GM23338 (cell line): ENCODE measurements at regions not wholly inside any gene's neighbourhood (a gene's known extent, or its start where the extent isn't known, plus 50 kb on each side); places are given as distances from the start of the nearest gene placed in this dataset.

Experiments used
- ATAC-seq: fragments of 200-7000 bp; cut with Tn5 transposase; 3 replicates; pipeline ENCODE4 v1.9.1; 2020
- DNase-seq: peaks from one replicate; pipeline ENCODE4 v3.0.0-alpha.2; 2015; ENCODE audit warnings: low spot score
- H2AFZ ChIP-seq: fragments of 200-600 bp; sonication (generic); 2 replicates; pipeline ENCODE4 v1.8.0; 2016; ENCODE audit warnings: antibody characterized with exemption, mild to moderate bottlenecking, moderate library complexity
- H3F3A ChIP-seq: fragments of 200-600 bp; sonication (generic); replicated peaks from 2 replicates; pipeline ENCODE4 v1.8.0; 2017; ENCODE audit warnings: antibody characterized with exemption, mixed run types, low read depth
- H3K27ac ChIP-seq: fragments of 200-600 bp; sonication (generic); 2 replicates; pipeline ENCODE4 v1.6.1; 2016; ENCODE audit warnings: low read depth
- H3K27me3 ChIP-seq: fragments of 200-600 bp; sonication (generic); 2 replicates; pipeline ENCODE4 v1.8.0; 2016; ENCODE audit warnings: mild to moderate bottlenecking, mixed run types, moderate library complexity; ENCODE audit not compliant: insufficient read depth
- H3K36me3 ChIP-seq: fragments of 200-600 bp; sonication (generic); 2 replicates; pipeline ENCODE4 v1.8.0; 2016; ENCODE audit warnings: mild to moderate bottlenecking; ENCODE audit not compliant: insufficient read depth
- H3K4me1 ChIP-seq: fragments of 200-600 bp; sonication (generic); 2 replicates; pipeline ENCODE4 v1.8.0; 2016; ENCODE audit warnings: mild to moderate bottlenecking, moderate library complexity; ENCODE audit not compliant: insufficient read depth
- H3K4me2 ChIP-seq: fragments of 200-600 bp; sonication (generic); 2 replicates; pipeline ENCODE4 v1.7.1; 2017; ENCODE audit warnings: mixed run types
- H3K4me3 ChIP-seq: fragments of 200-600 bp; sonication (generic); 2 replicates; pipeline ENCODE4 v1.6.1; 2016; ENCODE audit warnings: mixed run types
- H3K79me2 ChIP-seq: fragments of 200-600 bp; sonication (generic); replicated peaks from 2 replicates; pipeline ENCODE4 v1.8.0; 2017; ENCODE audit warnings: mild to moderate bottlenecking; ENCODE audit not compliant: insufficient read depth
- H3K9me2 ChIP-seq: fragments of 200-600 bp; sonication (generic); 2 replicates; pipeline ENCODE4 v1.8.0; 2017; ENCODE audit not compliant: insufficient read depth
- H4K20me1 ChIP-seq: fragments of 200-600 bp; sonication (generic); replicated peaks from 2 replicates; pipeline ENCODE4 v1.8.0; 2017; ENCODE audit warnings: mild to moderate bottlenecking; ENCODE audit not compliant: insufficient read depth
- H3K27ac Mint-ChIP-seq: 2 replicates; pipeline ENCODE4 v1.8.0; 2020; ENCODE audit warnings: inconsistent platforms, mild to moderate bottlenecking, moderate library complexity, mixed read lengths
- H3K27me3 Mint-ChIP-seq: 3 replicates; pipeline ENCODE4 v1.8.0; 2022; ENCODE audit warnings: low read depth, mild to moderate bottlenecking, moderate library complexity, mixed read lengths, inconsistent platforms; ENCODE audit not compliant: insufficient read depth, poor library complexity
- H3K36me3 Mint-ChIP-seq: 3 replicates; pipeline ENCODE4 v1.8.0; 2021; ENCODE audit warnings: low read depth, mild to moderate bottlenecking, inconsistent platforms, moderate library complexity, mixed read lengths
- H3K4me1 Mint-ChIP-seq: 3 replicates; pipeline ENCODE4 v1.8.0; 2020; ENCODE audit warnings: mild to moderate bottlenecking, inconsistent platforms, mixed read lengths
- H3K4me3 Mint-ChIP-seq: 3 replicates; pipeline ENCODE4 v1.8.0; 2021; ENCODE audit warnings: moderate library complexity, mild to moderate bottlenecking, inconsistent platforms, mixed read lengths
- H3K9me3 Mint-ChIP-seq: 3 replicates; pipeline ENCODE4 v1.8.0; 2020; ENCODE audit warnings: moderate library complexity, mild to moderate bottlenecking, inconsistent platforms, mixed read lengths
- EZH2 ChIP-seq: fragments of 200-600 bp; sonication (generic); IDR thresholded peaks from one replicate; pipeline ENCODE4 v1.8.0; 2017; ENCODE audit warnings: antibody characterized with exemption, mild to moderate bottlenecking, low read depth; ENCODE audit not compliant: unreplicated experiment
- EZH2phosphoT487 ChIP-seq: fragments of 200-600 bp; sonication (generic); IDR thresholded peaks from one replicate; pipeline ENCODE4 v1.8.1; 2018; ENCODE audit warnings: antibody characterized with exemption; ENCODE audit not compliant: unreplicated experiment
- JUNB ChIP-seq: IDR thresholded peaks from one replicate; pipeline ENCODE4 v1.6.1; 2016; ENCODE audit warnings: antibody characterized with exemption; ENCODE audit not compliant: unreplicated experiment
- REST ChIP-seq: IDR thresholded peaks from one replicate; pipeline ENCODE4 v1.6.1; 2018; ENCODE audit warnings: antibody characterized with exemption; ENCODE audit not compliant: unreplicated experiment
- STAT1 ChIP-seq: IDR thresholded peaks from one replicate; pipeline ENCODE4 v1.6.1; 2016; ENCODE audit warnings: antibody characterized with exemption; ENCODE audit not compliant: unreplicated experiment
- ZNF114 ChIP-seq: fragments of 250-450 bp; sonication (Bioruptor Pico); IDR thresholded peaks from 2 replicates; pipeline ENCODE4 v1.5.0; 2020; ENCODE audit warnings: mild to moderate bottlenecking, moderate library complexity
- TF ChIP-seq, protein P1 (sequence below): fragments of 250-450 bp; sonication (Bioruptor Pico); IDR thresholded peaks from 2 replicates; pipeline ENCODE4 v1.5.0; 2020; ENCODE audit warnings: mild to moderate bottlenecking, moderate library complexity

DNA sequence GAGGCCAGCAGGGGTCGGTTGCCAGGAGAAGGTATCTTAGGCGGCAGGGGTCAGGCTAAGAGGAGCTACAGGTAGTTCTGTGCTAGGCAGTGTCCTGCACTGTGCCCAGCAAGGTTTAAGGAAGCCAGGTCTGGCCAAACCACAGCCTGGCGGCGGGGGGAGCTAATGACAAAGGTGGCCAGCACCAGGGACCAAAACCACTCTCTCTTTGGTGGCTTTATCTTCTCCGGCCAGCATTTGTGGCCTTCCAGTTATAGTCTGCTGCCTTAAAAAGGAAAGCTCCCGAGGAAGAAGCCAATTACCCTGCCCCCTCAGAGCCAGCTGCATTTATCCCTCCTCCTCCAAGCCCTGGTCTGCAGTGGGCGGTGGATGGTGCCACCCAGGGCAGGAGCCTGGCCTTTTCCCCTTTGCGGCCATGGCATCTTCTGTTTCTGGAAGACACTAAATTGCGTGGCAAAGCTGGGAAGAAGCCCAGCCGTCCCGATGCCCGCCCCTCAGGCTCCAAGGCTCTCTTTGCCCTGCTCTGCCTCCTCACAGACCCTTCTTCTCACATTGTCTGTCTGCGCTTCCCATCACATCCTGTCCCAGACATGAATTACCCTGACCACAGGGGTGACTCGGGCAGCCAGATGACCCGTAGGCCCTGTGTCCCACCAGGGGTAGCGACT, 94.6 kb downstream of the EN1 start:
- Mint-ChIP-seq H3K27ac (no peak overlapping the region), H3K4me1 (peaks cover 15% of the 10 kb centered on the region; the same call in 2 of the 3 replicates), H3K9me3 (no peaks in the 10 kb centered on the region), H3K36me3 (no peaks in the 10 kb centered on the region), H3K4me3 (no peak overlapping the region), H3K27me3 (peaks cover 8% of the 10 kb centered on the region)
- H3K36me3 ChIP-seq, result no peaks in the 10 kb centered on the region
- H4K20me1 ChIP-seq, result no peaks in the 10 kb centered on the region
- H3K4me2 ChIP-seq, result no peak overlapping the region
- H3K4me1 ChIP-seq, result peaks cover 28% of the 10 kb centered on the region
- no peaks in the 10 kb centered on the region for H3F3A ChIP-seq
- DNase-seq (no peak), ATAC-seq (no peak)
- TF ChIP-seq EZH2phosphoT487 (no peak), EZH2 (no peak), STAT1 (no peak), ZNF114 (no peak), REST (no peak), JUNB (no peak)
- TF ChIP-seq, protein P1, sequence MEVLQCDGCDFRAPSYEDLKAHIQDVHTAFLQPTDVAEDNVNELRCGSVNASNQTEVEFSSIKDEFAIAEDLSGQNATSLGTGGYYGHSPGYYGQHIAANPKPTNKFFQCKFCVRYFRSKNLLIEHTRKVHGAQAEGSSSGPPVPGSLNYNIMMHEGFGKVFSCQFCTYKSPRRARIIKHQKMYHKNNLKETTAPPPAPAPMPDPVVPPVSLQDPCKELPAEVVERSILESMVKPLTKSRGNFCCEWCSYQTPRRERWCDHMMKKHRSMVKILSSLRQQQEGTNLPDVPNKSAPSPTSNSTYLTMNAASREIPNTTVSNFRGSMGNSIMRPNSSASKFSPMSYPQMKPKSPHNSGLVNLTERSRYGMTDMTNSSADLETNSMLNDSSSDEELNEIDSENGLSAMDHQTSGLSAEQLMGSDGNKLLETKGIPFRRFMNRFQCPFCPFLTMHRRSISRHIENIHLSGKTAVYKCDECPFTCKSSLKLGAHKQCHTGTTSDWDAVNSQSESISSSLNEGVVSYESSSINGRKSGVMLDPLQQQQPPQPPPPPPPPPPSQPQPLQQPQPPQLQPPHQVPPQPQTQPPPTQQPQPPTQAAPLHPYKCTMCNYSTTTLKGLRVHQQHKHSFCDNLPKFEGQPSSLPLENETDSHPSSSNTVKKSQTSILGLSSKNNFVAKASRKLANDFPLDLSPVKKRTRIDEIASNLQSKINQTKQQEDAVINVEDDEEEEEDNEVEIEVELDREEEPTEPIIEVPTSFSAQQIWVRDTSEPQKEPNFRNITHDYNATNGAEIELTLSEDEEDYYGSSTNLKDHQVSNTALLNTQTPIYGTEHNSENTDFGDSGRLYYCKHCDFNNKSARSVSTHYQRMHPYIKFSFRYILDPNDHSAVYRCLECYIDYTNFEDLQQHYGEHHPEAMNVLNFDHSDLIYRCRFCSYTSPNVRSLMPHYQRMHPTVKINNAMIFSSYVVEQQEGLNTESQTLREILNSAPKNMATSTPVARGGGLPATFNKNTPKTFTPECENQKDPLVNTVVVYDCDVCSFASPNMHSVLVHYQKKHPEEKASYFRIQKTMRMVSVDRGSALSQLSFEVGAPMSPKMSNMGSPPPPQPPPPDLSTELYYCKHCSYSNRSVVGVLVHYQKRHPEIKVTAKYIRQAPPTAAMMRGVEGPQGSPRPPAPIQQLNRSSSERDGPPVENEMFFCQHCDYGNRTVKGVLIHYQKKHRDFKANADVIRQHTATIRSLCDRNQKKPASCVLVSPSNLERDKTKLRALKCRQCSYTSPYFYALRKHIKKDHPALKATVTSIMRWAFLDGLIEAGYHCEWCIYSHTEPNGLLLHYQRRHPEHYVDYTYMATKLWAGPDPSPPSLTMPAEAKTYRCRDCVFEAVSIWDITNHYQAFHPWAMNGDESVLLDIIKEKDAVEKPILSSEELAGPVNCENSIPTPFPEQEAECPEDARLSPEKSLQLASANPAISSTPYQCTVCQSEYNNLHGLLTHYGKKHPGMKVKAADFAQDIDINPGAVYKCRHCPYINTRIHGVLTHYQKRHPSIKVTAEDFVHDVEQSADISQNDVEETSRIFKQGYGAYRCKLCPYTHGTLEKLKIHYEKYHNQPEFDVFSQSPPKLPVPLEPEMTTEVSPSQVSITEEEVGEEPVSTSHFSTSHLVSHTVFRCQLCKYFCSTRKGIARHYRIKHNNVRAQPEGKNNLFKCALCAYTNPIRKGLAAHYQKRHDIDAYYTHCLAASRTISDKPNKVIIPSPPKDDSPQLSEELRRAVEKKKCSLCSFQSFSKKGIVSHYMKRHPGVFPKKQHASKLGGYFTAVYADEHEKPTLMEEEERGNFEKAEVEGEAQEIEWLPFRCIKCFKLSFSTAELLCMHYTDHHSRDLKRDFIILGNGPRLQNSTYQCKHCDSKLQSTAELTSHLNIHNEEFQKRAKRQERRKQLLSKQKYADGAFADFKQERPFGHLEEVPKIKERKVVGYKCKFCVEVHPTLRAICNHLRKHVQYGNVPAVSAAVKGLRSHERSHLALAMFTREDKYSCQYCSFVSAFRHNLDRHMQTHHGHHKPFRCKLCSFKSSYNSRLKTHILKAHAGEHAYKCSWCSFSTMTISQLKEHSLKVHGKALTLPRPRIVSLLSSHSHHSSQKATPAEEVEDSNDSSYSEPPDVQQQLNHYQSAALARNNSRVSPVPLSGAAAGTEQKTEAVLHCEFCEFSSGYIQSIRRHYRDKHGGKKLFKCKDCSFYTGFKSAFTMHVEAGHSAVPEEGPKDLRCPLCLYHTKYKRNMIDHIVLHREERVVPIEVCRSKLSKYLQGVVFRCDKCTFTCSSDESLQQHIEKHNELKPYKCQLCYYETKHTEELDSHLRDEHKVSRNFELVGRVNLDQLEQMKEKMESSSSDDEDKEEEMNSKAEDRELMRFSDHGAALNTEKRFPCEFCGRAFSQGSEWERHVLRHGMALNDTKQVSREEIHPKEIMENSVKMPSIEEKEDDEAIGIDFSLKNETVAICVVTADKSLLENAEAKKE, result no peak
- peaks cover 15% of the 10 kb centered on the region for H3K9me2 ChIP-seq
- no peaks in the 10 kb centered on the region for H3K79me2 ChIP-seq
- H3K4me3 ChIP-seq, result no peak overlapping the region
- peak overlapping the region; percentile 72; the same call in 1 of the 2 replicates for H2AFZ ChIP-seq
- H3K27me3 ChIP-seq, result no peaks in the 10 kb centered on the region
- no peak overlapping the region for H3K27ac ChIP-seq
